Spinal cord (tissue), 9 donors: ENCODE measurements at regions not wholly inside any gene's neighbourhood (a gene's known extent, or its start where the extent isn't known, plus 50 kb on each side); places are given as distances from the start of the nearest gene placed in this dataset.

Source experiments
- DNase-seq, 6 donors: peaks; one replicate each; pipeline versions ENCODE4 v3.0.0 to v3.0.0-alpha.2; 2013 to 2015; ENCODE audit warnings: low spot score in 6 of 6, low read depth in 4 of 6
- H3K27ac ChIP-seq: one replicate; pipeline ENCODE4 v1.5.1; 2013; ENCODE audit warnings: low read depth, low read length, control low read depth
- H3K27me3 ChIP-seq: one replicate; pipeline ENCODE4 v1.6.1; 2013; ENCODE audit warnings: low read length; ENCODE audit not compliant: control insufficient read depth, insufficient read depth
- H3K36me3 ChIP-seq: one replicate; pipeline ENCODE4 v1.6.1; 2013; ENCODE audit warnings: low read length; ENCODE audit not compliant: control insufficient read depth, insufficient read depth
- H3K4me1 ChIP-seq: one replicate; pipeline ENCODE4 v1.6.1; 2013; ENCODE audit warnings: low read length; ENCODE audit not compliant: control insufficient read depth, insufficient read depth
- H3K4me3 ChIP-seq: one replicate; pipeline ENCODE4 v1.5.1; 2013; ENCODE audit warnings: low read depth, low read length, control low read depth
- H3K9me3 ChIP-seq: one replicate; pipeline ENCODE4 v1.6.1; 2013; ENCODE audit warnings: low read length; ENCODE audit not compliant: control insufficient read depth, insufficient read depth
- WGBS: methylation state at CpG from one replicate; pipeline ENCODE4 v1.1.5; 2013; ENCODE audit warnings: missing lambda C conversion rate; ENCODE audit not compliant: insufficient coverage; 5-methylcytosine and 5-hydroxymethylcytosine counted together
- donor health status: healthy.

- WGBS = no CpG with 5 or more reads among the region's 3 CpGs
- no peak overlapping the region for H3K4me3 ChIP-seq
- H3K36me3 ChIP-seq = no peaks in the 10 kb centered on the region
- DNase-seq = no peak
- no peaks in the 10 kb centered on the region for H3K9me3 ChIP-seq
- H3K4me1 ChIP-seq = no peaks in the 10 kb centered on the region
- H3K27ac ChIP-seq = no peak overlapping the region
- no peaks in the 10 kb centered on the region for H3K27me3 ChIP-seq
Measured at GRCh38 chr2:21912405-21912804, 788.6 kb downstream of the TDRD15 start.

- no peak for DNase-seq
- no peaks in the 10 kb centered on the region for H3K4me1 ChIP-seq
- no peaks in the 10 kb centered on the region for H3K36me3 ChIP-seq
- no peak overlapping the region for H3K27ac ChIP-seq
- no peak overlapping the region for H3K4me3 ChIP-seq
- WGBS = no CpG with 5 or more reads among the region's 1 CpG
- H3K9me3 ChIP-seq = no peaks in the 10 kb centered on the region
- H3K27me3 ChIP-seq = no peaks in the 10 kb centered on the region
Measured at GRCh38 chr2:21915201-21915600, 791.4 kb downstream of the TDRD15 start.

- H3K27ac ChIP-seq = no peak overlapping the region
- H3K27me3 ChIP-seq = no peaks in the 10 kb centered on the region
- H3K4me1 ChIP-seq = no peaks in the 10 kb centered on the region
- H3K4me3 ChIP-seq = no peak overlapping the region
- H3K36me3 ChIP-seq = no peaks in the 10 kb centered on the region
- DNase-seq = peak in 2 of 6 donors; percentile 18 to 23
- 56% methylated on average over 3 of the region's 6 CpGs for WGBS
- H3K9me3 ChIP-seq = no peaks in the 10 kb centered on the region
Measured at GRCh38 chr2:21916934-21917522, 793.3 kb downstream of the TDRD15 start.

GRCh38 chr2:21920721-21921120 lies 797.0 kb downstream of the TDRD15 start:
- Histone ChIP-seq H3K36me3 (no peaks in the 10 kb centered on the region), H3K4me3 (no peak overlapping the region), H3K27ac (no peak overlapping the region), H3K9me3 (no peaks in the 10 kb centered on the region), H3K27me3 (no peaks in the 10 kb centered on the region), H3K4me1 (no peaks in the 10 kb centered on the region)
- DNase-seq = no peak
- WGBS = no CpG with 5 or more reads among the region's 4 CpGs

GRCh38 chr2:21924640-21925285 lies 801.0 kb downstream of the TDRD15 start:
- Histone ChIP-seq H3K27me3 (no peaks in the 10 kb centered on the region), H3K4me1 (no peaks in the 10 kb centered on the region), H3K27ac (no peak overlapping the region), H3K36me3 (no peaks in the 10 kb centered on the region), H3K4me3 (no peak overlapping the region), H3K9me3 (no peaks in the 10 kb centered on the region)
- DNase-seq = no peak
- 67% methylated on average over 1 of the region's 2 CpGs for WGBS

- H3K9me3 ChIP-seq = no peaks in the 10 kb centered on the region
- WGBS = no CpG with 5 or more reads among the region's 2 CpGs
- H3K27me3 ChIP-seq = no peaks in the 10 kb centered on the region
- no peaks in the 10 kb centered on the region for H3K36me3 ChIP-seq
- H3K27ac ChIP-seq = no peak overlapping the region
- no peaks in the 10 kb centered on the region for H3K4me1 ChIP-seq
- DNase-seq = peak in 1 of 6 donors; percentile 58
- no peak overlapping the region for H3K4me3 ChIP-seq
Measured at GRCh38 chr2:21928292-21928691, 804.5 kb downstream of the TDRD15 start.

- H3K27ac ChIP-seq = no peak overlapping the region
- peak in 1 of 6 donors; percentile 83 for DNase-seq
Measured at GRCh38 chr2:21930226-21930625, 806.5 kb downstream of the TDRD15 start.

GRCh38 chr2:21939967-21940366 lies 816.2 kb downstream of the TDRD15 start:
- no CpG with 5 or more reads among the region's 2 CpGs for WGBS
- no peak for DNase-seq

More at GRCh38 chr2:21930226-21930625, 806.5 kb downstream of the TDRD15 start:
- Histone ChIP-seq H3K9me3 (no peaks in the 10 kb centered on the region), H3K36me3 (no peaks in the 10 kb centered on the region), H3K27me3 (no peaks in the 10 kb centered on the region), H3K4me1 (no peaks in the 10 kb centered on the region), H3K4me3 (no peak overlapping the region)
- WGBS = 80% methylated on average over 1 of the region's 2 CpGs

GRCh38 chr2:21944536-21944935 lies 820.8 kb downstream of the TDRD15 start:
- no peak overlapping the region for H3K27ac ChIP-seq
- DNase-seq = no peak
- H3K36me3 ChIP-seq = no peaks in the 10 kb centered on the region
- no peak overlapping the region for H3K4me3 ChIP-seq
- no peaks in the 10 kb centered on the region for H3K27me3 ChIP-seq
- H3K9me3 ChIP-seq = no peaks in the 10 kb centered on the region
- H3K4me1 ChIP-seq = no peaks in the 10 kb centered on the region
- 89% methylated on average over 3 of the region's 3 CpGs for WGBS

More at GRCh38 chr2:21939967-21940366, 816.2 kb downstream of the TDRD15 start:
- no peak overlapping the region for H3K27ac ChIP-seq
- no peaks in the 10 kb centered on the region for H3K27me3 ChIP-seq
- no peaks in the 10 kb centered on the region for H3K4me1 ChIP-seq
- no peaks in the 10 kb centered on the region for H3K9me3 ChIP-seq
- H3K36me3 ChIP-seq = no peaks in the 10 kb centered on the region
- H3K4me3 ChIP-seq = no peak overlapping the region

GRCh38 chr2:21945658-21946057 lies 821.9 kb downstream of the TDRD15 start:
- H3K4me1 ChIP-seq = no peaks in the 10 kb centered on the region
- no peaks in the 10 kb centered on the region for H3K9me3 ChIP-seq
- peak in 1 of 6 donors; percentile 67 for DNase-seq
- H3K27me3 ChIP-seq = no peaks in the 10 kb centered on the region
- no peaks in the 10 kb centered on the region for H3K36me3 ChIP-seq
- WGBS = 53% methylated on average over 3 of the region's 3 CpGs
- no peak overlapping the region for H3K4me3 ChIP-seq
- H3K27ac ChIP-seq = no peak overlapping the region
